Stimulated activated naive CD8-positive, alpha-beta T cell treated with anti-CD3 and anti-CD28 coated beads, Interleukin-15, amount 100 ng/mL, for 72 hours (primary cell): ENCODE measurements at regions not wholly inside any gene's neighbourhood (a gene's known extent, or its start where the extent isn't known, plus 50 kb on each side); places are given as distances from the start of the nearest gene placed in this dataset.
"Not testable (repeated sequence)": the region's sequence is repeated elsewhere in the genome, so short reads cannot be mapped to it uniquely, and the experiment has no call there.

Experiments
- ATAC-seq: fragments of 150-1000 bp; cut with Tn5 transposase; 2 replicates; pipeline ENCODE4 v1.10.0; 2021; ENCODE audit warnings: mild to moderate bottlenecking, moderate library complexity
- DNase-seq, 2 donors: peaks; one replicate each; pipeline ENCODE4 v3.0.0; 2021 to 2022
- H3K27ac Mint-ChIP-seq, 2 donors: one replicate each; pipeline ENCODE4 v1.8.0; 2022; ENCODE audit warnings: mild to moderate bottlenecking in 2 of 2, mixed read lengths in 2 of 2, moderate library complexity in 2 of 2
- H3K27me3 Mint-ChIP-seq: one replicate; pipeline ENCODE4 v1.8.0; 2022; ENCODE audit warnings: mixed read lengths
- H3K4me1 Mint-ChIP-seq: one replicate; pipeline ENCODE4 v1.8.0; 2022; ENCODE audit warnings: mild to moderate bottlenecking, mixed read lengths
- H3K4me3 Mint-ChIP-seq, 2 donors: one replicate each; pipeline ENCODE4 v1.8.0; 2022; ENCODE audit warnings: mild to moderate bottlenecking in 2 of 2, mixed read lengths in 2 of 2, moderate library complexity in 1 of 2
- H3K9me3 Mint-ChIP-seq, 2 donors: one replicate each; pipeline ENCODE4 v1.8.0; 2022; ENCODE audit warnings: mixed read lengths in 2 of 2

- not testable (repeated sequence) for ATAC-seq, H3K4me1 Mint-ChIP-seq, H3K27ac Mint-ChIP-seq, DNase-seq, H3K27me3 Mint-ChIP-seq, H3K4me3 Mint-ChIP-seq
- H3K9me3 Mint-ChIP-seq = peaks cover 5 to 11% of the 10 kb centered on the region in 2 donors
These were observed 103.6 kb downstream of the C11orf87 start for GRCh38 chr11:109525636-109526035.

GRCh38 chr11:109526061-109526460 is 104.1 kb downstream of the C11orf87 start:
- Mint-ChIP-seq H3K4me3 (no peak overlapping the region), H3K27me3 (no peaks in the 10 kb centered on the region), H3K27ac (no peak overlapping the region), H3K9me3 (peaks cover 5 to 10% of the 10 kb centered on the region in 2 donors), H3K4me1 (no peaks in the 10 kb centered on the region)
- no peak for ATAC-seq
- DNase-seq = no peak

GRCh38 chr11:109526931-109527330 is 104.9 kb downstream of the C11orf87 start:
- H3K27me3 Mint-ChIP-seq = no peaks in the 10 kb centered on the region
- no peak for DNase-seq
- no peak overlapping the region for H3K27ac Mint-ChIP-seq
- ATAC-seq = no peak
- H3K9me3 Mint-ChIP-seq = peaks cover 5 to 10% of the 10 kb centered on the region in 2 donors
- H3K4me3 Mint-ChIP-seq = no peak overlapping the region
- no peaks in the 10 kb centered on the region for H3K4me1 Mint-ChIP-seq

- peaks cover 5 to 10% of the 10 kb centered on the region in 2 donors for H3K9me3 Mint-ChIP-seq
- no peak overlapping the region for H3K27ac Mint-ChIP-seq
- no peak for DNase-seq
- H3K4me1 Mint-ChIP-seq = no peaks in the 10 kb centered on the region
- no peak for ATAC-seq
- no peaks in the 10 kb centered on the region for H3K27me3 Mint-ChIP-seq
- H3K4me3 Mint-ChIP-seq = no peak overlapping the region
These were observed 105.5 kb downstream of the C11orf87 start for GRCh38 chr11:109527496-109527895.

DNA sequence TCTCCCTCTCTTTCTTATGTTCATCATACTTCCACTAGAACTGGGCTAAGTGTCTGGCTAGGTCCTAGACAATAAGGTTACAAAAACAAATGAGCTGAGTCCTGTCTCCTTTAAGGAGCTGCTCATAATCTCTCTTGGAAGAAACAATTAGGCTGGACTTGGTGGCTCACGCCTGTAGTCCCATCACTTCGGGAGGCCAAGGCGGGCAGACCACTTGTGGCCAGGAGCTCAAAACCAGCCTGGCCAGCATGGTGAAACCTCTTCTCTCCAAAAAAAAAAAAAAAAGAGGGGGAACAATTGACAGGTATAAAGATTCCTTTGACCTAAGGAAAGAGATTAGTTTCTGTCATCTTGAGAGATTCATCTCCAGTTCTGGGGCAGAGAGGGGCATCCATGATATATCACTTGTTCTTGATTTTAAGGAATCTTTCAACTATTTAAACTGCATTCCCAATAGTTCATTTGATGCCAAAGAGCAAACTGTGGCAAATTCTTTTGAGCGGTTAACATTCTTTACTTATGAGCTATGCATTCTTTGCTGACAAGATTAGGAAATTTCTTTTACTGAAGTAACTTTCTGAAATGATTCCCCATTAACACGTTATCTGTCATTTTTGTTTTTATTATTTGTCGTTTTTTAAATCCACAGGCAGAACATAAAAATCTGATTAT is 125.5 kb downstream of the C11orf87 start:
- H3K9me3 Mint-ChIP-seq = no peaks in the 10 kb centered on the region
- H3K4me1 Mint-ChIP-seq = no peaks in the 10 kb centered on the region
- no peak for DNase-seq

GRCh38 chr11:109552376-109552775 is 130.4 kb downstream of the C11orf87 start:
- Mint-ChIP-seq H3K27ac (no peak overlapping the region), H3K9me3 (no peaks in the 10 kb centered on the region), H3K4me3 (no peak overlapping the region), H3K4me1 (no peaks in the 10 kb centered on the region), H3K27me3 (no peaks in the 10 kb centered on the region)
- ATAC-seq (no peak), DNase-seq (no peak)

More for the DNA sequence above, 125.5 kb downstream of the C11orf87 start:
- Mint-ChIP-seq H3K27ac (no peak overlapping the region), H3K4me3 (no peak overlapping the region), H3K27me3 (no peaks in the 10 kb centered on the region)
- ATAC-seq = no peak

- Mint-ChIP-seq H3K4me3 (no peak overlapping the region), H3K4me1 (no peaks in the 10 kb centered on the region), H3K27ac (no peak overlapping the region), H3K27me3 (no peaks in the 10 kb centered on the region), H3K9me3 (peaks cover 0 to 2% of the 10 kb centered on the region in 2 donors)
- ATAC-seq = no peak
- no peak for DNase-seq
These were observed 131.3 kb downstream of the C11orf87 start for GRCh38 chr11:109553284-109553683.

DNA sequence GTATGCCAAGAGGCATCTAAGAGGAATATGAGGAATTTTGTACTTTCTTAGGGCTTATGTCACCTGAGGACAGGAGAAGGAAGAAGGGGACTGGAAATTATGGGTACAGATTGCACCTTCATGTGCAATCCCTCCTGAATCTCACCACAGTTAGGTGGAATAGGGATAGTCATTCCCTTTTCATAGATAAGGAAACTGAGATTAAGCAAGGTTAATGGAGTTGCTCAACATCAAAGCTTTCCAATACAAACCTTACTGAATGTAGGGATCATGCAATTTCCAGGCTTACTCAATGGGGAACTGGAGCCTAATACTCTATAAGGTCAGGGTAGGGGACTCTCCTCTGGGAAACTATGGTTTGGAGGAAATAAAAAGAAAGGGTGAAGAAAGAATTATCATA is 133.0 kb downstream of the C11orf87 start:
- no peaks in the 10 kb centered on the region for H3K27me3 Mint-ChIP-seq
- H3K4me1 Mint-ChIP-seq = no peaks in the 10 kb centered on the region
- no peak for ATAC-seq

DNA sequence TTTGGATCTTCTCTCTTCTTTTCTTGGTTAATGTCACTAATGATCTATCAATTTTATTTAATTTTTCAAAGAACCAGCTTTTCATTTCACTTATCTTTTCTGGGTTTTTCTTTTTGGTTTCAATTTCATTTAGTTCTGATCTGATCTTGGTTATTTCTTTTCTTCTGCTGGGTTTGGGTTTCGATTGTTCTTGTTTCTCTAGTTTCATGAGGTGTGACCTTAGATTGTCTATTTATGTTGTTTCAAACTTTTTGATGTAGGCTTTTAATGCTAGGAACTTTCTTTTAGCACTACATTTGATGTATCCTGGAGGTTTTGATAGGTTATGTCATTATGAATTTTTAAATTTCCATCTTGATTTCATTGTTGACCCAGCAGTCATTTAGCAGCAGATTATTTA is 142.3 kb downstream of the C11orf87 start:
- Mint-ChIP-seq H3K4me1 (no peaks in the 10 kb centered on the region), H3K4me3 (no peak overlapping the region), H3K27me3 (no peaks in the 10 kb centered on the region), H3K27ac (no peak overlapping the region), H3K9me3 (peaks cover 7 to 17% of the 10 kb centered on the region in 2 donors)
- no peak for DNase-seq
- no peak for ATAC-seq

More for the DNA sequence above, 133.0 kb downstream of the C11orf87 start:
- H3K4me3 Mint-ChIP-seq = no peak overlapping the region
- H3K9me3 Mint-ChIP-seq = peaks cover 3 to 8% of the 10 kb centered on the region in 2 donors
- H3K27ac Mint-ChIP-seq = no peak overlapping the region
- DNase-seq = no peak

DNA sequence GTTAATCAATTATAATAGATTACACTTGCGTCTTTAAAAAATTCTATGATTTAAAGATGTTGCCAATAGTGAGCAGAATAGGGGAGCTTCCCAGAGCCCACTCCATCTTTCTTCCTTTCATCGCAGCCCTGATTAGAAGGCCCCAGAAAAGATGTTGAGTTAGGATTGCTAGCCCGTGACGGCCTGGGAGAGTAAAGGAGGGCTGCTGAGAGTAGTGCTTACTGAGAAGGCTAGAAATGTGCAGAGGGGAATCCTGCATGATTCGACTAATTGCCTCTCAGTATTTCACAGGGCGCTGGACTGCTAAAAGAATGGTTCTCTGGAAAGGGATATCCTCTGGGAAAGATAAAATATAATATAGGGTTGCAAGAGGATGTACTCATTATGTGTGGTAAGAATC is 160.5 kb downstream of the C11orf87 start:
- no peaks in the 10 kb centered on the region for H3K9me3 Mint-ChIP-seq
- DNase-seq (no peak), ATAC-seq (no peak)
- no peak overlapping the region for H3K4me3 Mint-ChIP-seq
- H3K4me1 Mint-ChIP-seq = no peaks in the 10 kb centered on the region
- no peak overlapping the region for H3K27ac Mint-ChIP-seq
- no peaks in the 10 kb centered on the region for H3K27me3 Mint-ChIP-seq

DNA sequence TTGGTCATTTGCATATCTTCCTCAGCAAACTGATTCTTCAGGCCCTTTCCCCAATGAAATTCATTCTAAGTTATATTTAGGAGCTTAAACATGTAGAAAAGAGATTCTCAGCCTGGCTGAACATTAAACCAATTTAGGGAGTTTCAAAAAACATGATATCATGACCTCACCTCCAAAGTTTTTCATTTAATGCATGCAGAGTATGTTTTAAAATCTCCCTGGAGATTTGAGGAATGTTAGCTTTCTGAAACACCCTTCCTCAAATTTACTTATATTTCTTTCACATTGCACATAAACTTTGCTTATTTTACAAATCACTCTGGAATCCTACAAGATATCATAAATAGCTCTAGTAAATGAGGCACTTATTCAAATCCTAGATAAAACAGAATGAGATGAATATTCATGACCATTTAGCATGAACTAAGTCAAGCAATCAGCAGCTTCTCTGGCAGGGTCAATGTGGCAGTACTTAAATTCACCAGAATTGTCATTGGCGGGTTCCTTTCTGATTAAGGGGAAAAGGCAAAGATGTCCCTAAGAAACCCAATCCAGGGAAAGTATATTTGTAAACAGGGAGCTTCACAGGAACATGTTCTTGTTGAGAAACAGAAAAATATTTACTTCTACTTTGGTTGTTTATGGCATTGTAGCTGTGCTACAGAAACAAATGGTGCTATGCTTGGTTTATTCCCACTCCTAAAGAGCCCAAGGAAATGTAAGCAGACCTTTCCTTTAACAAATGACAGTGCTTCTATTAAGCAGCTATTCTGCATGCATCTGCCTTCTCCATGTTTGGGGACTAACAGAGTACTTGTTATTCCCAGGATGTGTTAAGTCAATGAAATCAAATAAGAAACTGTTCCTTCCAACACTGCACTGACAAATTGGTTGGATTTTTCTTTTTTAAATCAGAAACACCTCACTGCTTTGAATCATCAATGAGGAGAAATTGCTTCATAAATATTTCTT is 162.3 kb downstream of the C11orf87 start:
- ATAC-seq = no peak
- no peak overlapping the region for H3K27ac Mint-ChIP-seq
- no peak overlapping the region for H3K4me3 Mint-ChIP-seq
- no peaks in the 10 kb centered on the region for H3K4me1 Mint-ChIP-seq
- H3K27me3 Mint-ChIP-seq = no peaks in the 10 kb centered on the region
- DNase-seq = no peak
- no peaks in the 10 kb centered on the region for H3K9me3 Mint-ChIP-seq

DNA sequence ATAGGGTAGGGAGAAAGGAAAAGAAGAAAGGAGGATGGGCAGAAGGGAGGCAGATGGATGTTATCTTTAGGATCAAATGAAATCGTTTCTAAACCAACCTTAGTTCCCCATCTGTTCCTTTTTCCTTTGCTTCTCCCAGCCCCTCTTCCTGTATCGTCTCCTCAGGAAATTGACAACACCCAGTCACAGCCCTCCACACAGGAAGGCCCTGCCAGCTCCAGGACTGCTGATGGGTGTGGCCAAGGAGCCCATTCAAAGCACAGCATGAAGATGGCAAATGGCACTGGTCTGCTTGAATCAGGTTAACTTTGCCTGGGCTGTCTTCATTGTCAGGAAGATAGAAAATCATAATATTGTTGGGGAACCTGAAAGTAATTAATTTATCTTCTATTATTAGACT is 164.8 kb downstream of the C11orf87 start:
- DNase-seq (no peak), ATAC-seq (no peak)
- no peak overlapping the region for H3K4me3 Mint-ChIP-seq
- H3K9me3 Mint-ChIP-seq = peaks cover 7 to 8% of the 10 kb centered on the region in 2 donors
- no peaks in the 10 kb centered on the region for H3K4me1 Mint-ChIP-seq
- H3K27ac Mint-ChIP-seq = peak overlapping the region in 1 of 2 donors; percentile 55
- H3K27me3 Mint-ChIP-seq = no peaks in the 10 kb centered on the region

- H3K27ac Mint-ChIP-seq = no peak overlapping the region
- ATAC-seq (no peak), DNase-seq (no peak)
- no peaks in the 10 kb centered on the region for H3K27me3 Mint-ChIP-seq
- no peaks in the 10 kb centered on the region for H3K4me1 Mint-ChIP-seq
- peaks cover 7 to 8% of the 10 kb centered on the region in 2 donors for H3K9me3 Mint-ChIP-seq
- no peak overlapping the region for H3K4me3 Mint-ChIP-seq
These were observed 168.8 kb downstream of the C11orf87 start for GRCh38 chr11:109590782-109591181.

DNA sequence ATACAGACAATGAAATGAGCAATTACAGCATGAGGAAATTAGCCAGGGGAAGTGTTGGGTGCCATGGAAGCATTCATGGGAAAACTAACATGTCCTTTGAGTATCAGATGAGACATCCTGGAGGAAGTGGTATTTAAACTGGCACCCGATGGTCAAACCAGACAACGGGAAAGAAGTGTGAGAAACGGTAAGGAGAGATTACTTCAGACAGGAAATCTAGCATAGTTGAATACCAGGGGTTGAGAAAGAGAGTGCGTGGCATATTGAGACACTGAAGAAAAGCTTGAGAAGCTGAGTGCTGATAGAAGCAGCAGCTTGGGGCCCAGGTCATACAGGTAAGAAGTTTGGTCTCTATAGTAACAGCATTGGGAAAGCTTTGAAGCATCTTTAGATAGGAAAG is 175.3 kb downstream of the C11orf87 start:
- DNase-seq = no peak
- H3K9me3 Mint-ChIP-seq = no peaks in the 10 kb centered on the region
- no peaks in the 10 kb centered on the region for H3K27me3 Mint-ChIP-seq
- H3K4me3 Mint-ChIP-seq = no peak overlapping the region
- no peak overlapping the region for H3K27ac Mint-ChIP-seq
- no peaks in the 10 kb centered on the region for H3K4me1 Mint-ChIP-seq
- ATAC-seq = no peak

DNA sequence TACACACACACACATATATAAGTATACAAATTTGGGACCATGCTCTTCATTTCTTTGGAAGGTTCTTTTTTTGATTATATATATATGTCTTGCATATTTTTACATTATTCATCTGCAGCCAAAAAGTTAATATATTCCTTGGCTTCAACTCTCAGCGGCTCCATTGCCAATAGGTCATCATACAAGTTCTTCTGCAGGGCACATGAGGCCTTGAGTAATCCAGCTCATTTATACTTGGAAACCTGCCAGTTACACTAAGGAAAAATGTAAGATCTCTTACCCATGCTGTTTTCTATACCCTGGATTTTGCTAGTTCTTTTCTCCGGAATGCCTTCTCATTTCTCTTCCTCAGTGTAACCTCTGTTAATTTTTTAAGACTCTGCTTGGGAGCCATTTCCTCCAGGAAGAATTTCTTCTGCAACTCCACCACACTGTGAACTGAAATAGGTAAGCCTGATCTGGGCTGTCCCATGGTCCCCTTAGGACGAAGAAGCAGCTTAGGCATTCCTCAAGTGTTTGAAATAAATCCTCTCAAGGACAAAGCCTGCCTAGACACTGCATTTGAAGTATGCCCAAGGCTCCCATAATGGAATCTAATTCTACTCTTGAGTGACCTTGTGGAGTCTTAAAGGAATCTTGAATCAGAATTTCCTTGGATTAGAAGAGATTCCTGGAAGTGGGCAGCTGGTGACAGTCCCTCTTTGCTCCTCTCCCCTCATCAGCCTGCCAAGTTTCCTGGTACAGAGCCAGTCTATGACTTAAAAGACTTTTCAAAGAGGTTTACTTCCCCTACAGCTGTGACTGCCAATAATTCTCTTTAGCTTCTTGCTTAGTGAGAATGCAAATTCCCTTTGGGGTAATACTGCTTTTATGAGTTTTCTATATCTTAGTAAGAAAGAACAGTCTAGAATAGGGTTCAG is 182.8 kb downstream of the C11orf87 start:
- Mint-ChIP-seq H3K4me1 (no peaks in the 10 kb centered on the region), H3K27me3 (no peaks in the 10 kb centered on the region), H3K27ac (no peak overlapping the region), H3K9me3 (no peaks in the 10 kb centered on the region), H3K4me3 (no peak overlapping the region)
- ATAC-seq (no peak), DNase-seq (no peak)
